ENCODE measurements at regions not wholly inside any gene's neighbourhood (a gene's known extent, or its start where the extent isn't known, plus 50 kb on each side); places are given as distances from the start of the nearest gene placed in this dataset.
"Not testable (repeated sequence)": the region's sequence is repeated elsewhere in the genome, so short reads cannot be mapped to it uniquely, and the experiment has no call there.

GRCh38 chr10:36423821-36424248 is 701.6 kb upstream of the ANKRD30A start:
- Histone ChIP-seq H3K4me3 (ENCODE audit: low read length) (no peak overlapping the region), H3K27me3 (ENCODE audit: insufficient read depth, low read length, poor library complexity) (no peaks in the 10 kb centered on the region), H2BK15ac (replicated peaks; ENCODE audit: low read depth) (peak overlapping the region; percentile 57), H2BK5ac (ENCODE audit: low read length) (no peak overlapping the region), H3K4ac (ENCODE audit: low read depth, low read length) (no peak overlapping the region), H2BK120ac (ENCODE audit: low read depth, low read length) (no peak overlapping the region), H4K8ac (ENCODE audit: low read depth, low read length) (no peak overlapping the region), H3K36me3 (ENCODE audit: control insufficient read depth, insufficient read depth, low read length) (no peaks in the 10 kb centered on the region), H3K27ac (ENCODE audit: low read depth, low read length) (no peak overlapping the region), H3K4me2 (ENCODE audit: low read length) (no peak overlapping the region), H3K9ac (ENCODE audit: low read length) (no peak overlapping the region), H3K79me1 (ENCODE audit: low read length) (no peaks in the 10 kb centered on the region), H3K56ac (ENCODE audit: low read length) (no peak overlapping the region), H4K5ac (ENCODE audit: low read length) (no peak overlapping the region), H2AK5ac (ENCODE audit: low read length) (no peak overlapping the region), H3K23ac (ENCODE audit: low read length) (no peak overlapping the region), H3K79me2 (ENCODE audit: control insufficient read depth, insufficient read depth, low read length) (no peaks in the 10 kb centered on the region), H3K18ac (ENCODE audit: low read length) (no peak overlapping the region), H3K4me1 (ENCODE audit: control insufficient read depth, low read depth, low read length) (no peaks in the 10 kb centered on the region)
- DNase-seq, result no peak
- WGBS (ENCODE audit: extremely low coverage, insufficient coverage, low lambda C conversion rate), result no CpG with 5 or more reads among the region's 3 CpGs

DNA sequence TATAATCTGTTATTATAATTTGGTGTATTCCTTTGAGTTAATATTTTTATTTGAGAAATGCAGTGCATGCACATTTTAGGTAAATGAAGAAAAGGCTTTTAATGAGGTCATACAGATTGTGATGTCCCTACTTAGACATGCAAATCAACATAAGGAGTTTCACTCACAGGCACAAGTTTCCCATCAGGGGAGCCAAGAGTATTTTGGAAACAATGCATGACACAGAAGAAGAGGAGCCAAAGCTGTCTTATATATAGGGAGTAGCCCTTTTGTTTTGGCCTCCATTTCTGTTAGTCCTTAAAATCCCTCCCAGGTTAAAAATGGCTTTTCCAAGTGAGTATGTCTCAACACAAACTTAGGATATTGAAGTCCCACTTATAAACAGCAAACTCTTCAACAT is 703.4 kb upstream of the ANKRD30A start:
- Histone ChIP-seq H3K9ac (ENCODE audit: low read length) (no peak overlapping the region), H3K4me1 (ENCODE audit: control insufficient read depth, low read depth, low read length) (no peaks in the 10 kb centered on the region), H3K27me3 (ENCODE audit: insufficient read depth, low read length, poor library complexity) (no peaks in the 10 kb centered on the region), H4K5ac (ENCODE audit: low read length) (no peak overlapping the region), H2BK120ac (ENCODE audit: low read depth, low read length) (no peak overlapping the region), H3K4me2 (ENCODE audit: low read length) (no peak overlapping the region), H3K36me3 (ENCODE audit: control insufficient read depth, insufficient read depth, low read length) (no peaks in the 10 kb centered on the region), H3K18ac (ENCODE audit: low read length) (no peak overlapping the region), H3K79me2 (ENCODE audit: control insufficient read depth, insufficient read depth, low read length) (no peaks in the 10 kb centered on the region), H3K27ac (ENCODE audit: low read depth, low read length) (no peak overlapping the region), H2BK5ac (ENCODE audit: low read length) (no peak overlapping the region), H4K8ac (ENCODE audit: low read depth, low read length) (no peak overlapping the region), H3K56ac (ENCODE audit: low read length) (no peak overlapping the region), H3K79me1 (ENCODE audit: low read length) (no peaks in the 10 kb centered on the region), H2AK5ac (ENCODE audit: low read length) (no peak overlapping the region), H3K4me3 (ENCODE audit: low read length) (no peak overlapping the region), H3K23ac (ENCODE audit: low read length) (no peak overlapping the region), H3K4ac (ENCODE audit: low read depth, low read length) (no peak overlapping the region), H2BK15ac (replicated peaks; ENCODE audit: low read depth) (no peak overlapping the region)
- DNase-seq, result peak; percentile 27

- no peaks in the 10 kb centered on the region for H3K36me3 ChIP-seq (ENCODE audit: control insufficient read depth, insufficient read depth, low read length)
- no peak overlapping the region for H3K23ac ChIP-seq (ENCODE audit: low read length)
- no peak overlapping the region for H2AK5ac ChIP-seq (ENCODE audit: low read length)
- no peak overlapping the region for H3K18ac ChIP-seq (ENCODE audit: low read length)
- WGBS (ENCODE audit: extremely low coverage, insufficient coverage, low lambda C conversion rate), result no CpG with 5 or more reads among the region's 1 CpG
- no peak overlapping the region for H3K27ac ChIP-seq (ENCODE audit: low read depth, low read length)
- H2BK5ac ChIP-seq (ENCODE audit: low read length), result no peak overlapping the region
- no peak overlapping the region for H4K5ac ChIP-seq (ENCODE audit: low read length)
- H2BK15ac ChIP-seq (replicated peaks; ENCODE audit: low read depth), result no peak overlapping the region
- H4K8ac ChIP-seq (ENCODE audit: low read depth, low read length), result no peak overlapping the region
- no peak overlapping the region for H3K4ac ChIP-seq (ENCODE audit: low read depth, low read length)
- no peak overlapping the region for H2BK120ac ChIP-seq (ENCODE audit: low read depth, low read length)
- no peaks in the 10 kb centered on the region for H3K79me1 ChIP-seq (ENCODE audit: low read length)
- no peaks in the 10 kb centered on the region for H3K4me1 ChIP-seq (ENCODE audit: control insufficient read depth, low read depth, low read length)
- no peak overlapping the region for H3K56ac ChIP-seq (ENCODE audit: low read length)
- H3K27me3 ChIP-seq (ENCODE audit: insufficient read depth, low read length, poor library complexity), result no peaks in the 10 kb centered on the region
- no peak for DNase-seq
- no peak overlapping the region for H3K4me3 ChIP-seq (ENCODE audit: low read length)
- no peak overlapping the region for H3K9ac ChIP-seq (ENCODE audit: low read length)
- H3K4me2 ChIP-seq (ENCODE audit: low read length), result no peak overlapping the region
- no peaks in the 10 kb centered on the region for H3K79me2 ChIP-seq (ENCODE audit: control insufficient read depth, insufficient read depth, low read length)
Observed at GRCh38 chr10:36416513-36416912, 708.9 kb upstream of the ANKRD30A start.

DNA sequence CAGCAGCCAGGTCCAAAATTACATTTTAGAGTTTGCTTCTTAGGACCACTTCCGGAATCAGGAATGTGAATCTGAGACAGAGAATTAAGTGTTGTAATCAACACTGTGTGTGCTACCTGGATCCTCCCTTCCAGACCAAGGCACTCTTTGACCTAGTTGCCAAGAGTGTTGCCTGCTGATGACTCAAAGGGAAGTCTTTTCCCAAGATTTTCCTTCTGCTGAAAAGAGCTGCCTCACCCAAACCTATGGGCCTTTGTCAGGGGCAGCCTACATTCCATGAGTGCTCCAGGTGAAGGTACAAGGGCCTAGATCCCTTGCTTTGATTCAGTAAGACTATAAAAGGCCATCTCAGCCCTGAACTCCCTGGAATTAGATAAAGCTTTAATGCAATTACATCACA is 712.5 kb upstream of the ANKRD30A start:
- Histone ChIP-seq H3K79me2 (ENCODE audit: control insufficient read depth, insufficient read depth, low read length) (no peaks in the 10 kb centered on the region), H3K27ac (ENCODE audit: low read depth, low read length) (no peak overlapping the region), H4K8ac (ENCODE audit: low read depth, low read length) (no peak overlapping the region), H3K56ac (ENCODE audit: low read length) (no peak overlapping the region), H3K4me1 (ENCODE audit: control insufficient read depth, low read depth, low read length) (no peaks in the 10 kb centered on the region), H3K4ac (ENCODE audit: low read depth, low read length) (no peak overlapping the region), H3K18ac (ENCODE audit: low read length) (no peak overlapping the region), H2AK5ac (ENCODE audit: low read length) (no peak overlapping the region), H3K23ac (ENCODE audit: low read length) (no peak overlapping the region), H3K9ac (ENCODE audit: low read length) (no peak overlapping the region), H3K36me3 (ENCODE audit: control insufficient read depth, insufficient read depth, low read length) (no peaks in the 10 kb centered on the region), H2BK120ac (ENCODE audit: low read depth, low read length) (no peak overlapping the region), H3K27me3 (ENCODE audit: insufficient read depth, low read length, poor library complexity) (no peaks in the 10 kb centered on the region), H2BK15ac (replicated peaks; ENCODE audit: low read depth) (no peak overlapping the region), H3K4me2 (ENCODE audit: low read length) (no peak overlapping the region), H4K5ac (ENCODE audit: low read length) (no peak overlapping the region), H3K4me3 (ENCODE audit: low read length) (no peak overlapping the region), H3K79me1 (ENCODE audit: low read length) (no peaks in the 10 kb centered on the region), H2BK5ac (ENCODE audit: low read length) (no peak overlapping the region)
- WGBS (ENCODE audit: extremely low coverage, insufficient coverage, low lambda C conversion rate), result no CpG with 5 or more reads among the region's 1 CpG
- peak; percentile 28 for DNase-seq

DNA sequence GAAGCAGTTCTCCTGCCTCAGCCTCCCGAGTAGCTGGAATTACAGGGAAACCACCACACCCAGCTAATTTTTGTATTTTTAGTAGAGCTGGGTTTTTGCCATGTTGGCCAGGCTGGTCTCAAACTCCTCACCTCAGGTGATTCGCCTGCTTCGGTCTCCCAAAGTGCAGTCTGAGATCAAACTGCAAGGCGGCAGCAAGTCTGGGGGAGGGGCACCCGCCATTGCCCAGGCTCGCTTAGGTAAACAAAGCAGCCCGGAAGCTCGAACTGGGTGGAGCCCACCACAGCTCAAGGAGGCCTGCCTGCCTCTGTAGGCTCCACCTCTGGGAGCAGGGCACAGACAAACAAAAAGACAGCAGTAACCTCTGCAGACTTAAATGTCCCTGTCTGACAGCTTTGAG is 725.2 kb upstream of the ANKRD30A start:
- H3K4ac ChIP-seq (ENCODE audit: low read depth, low read length); H2BK15ac ChIP-seq (replicated peaks; ENCODE audit: low read depth); H2BK120ac ChIP-seq (ENCODE audit: low read depth, low read length); H3K27ac ChIP-seq (ENCODE audit: low read depth, low read length); H3K18ac ChIP-seq (ENCODE audit: low read length); H3K9ac ChIP-seq (ENCODE audit: low read length); H3K79me1 ChIP-seq (ENCODE audit: low read length); DNase-seq; H3K4me3 ChIP-seq (ENCODE audit: low read length); H3K4me2 ChIP-seq (ENCODE audit: low read length); H3K27me3 ChIP-seq (ENCODE audit: insufficient read depth, low read length, poor library complexity); H3K79me2 ChIP-seq (ENCODE audit: control insufficient read depth, insufficient read depth, low read length); H3K4me1 ChIP-seq (ENCODE audit: control insufficient read depth, low read depth, low read length); H4K8ac ChIP-seq (ENCODE audit: low read depth, low read length); H2BK5ac ChIP-seq (ENCODE audit: low read length); H3K56ac ChIP-seq (ENCODE audit: low read length); H4K5ac ChIP-seq (ENCODE audit: low read length); H3K36me3 ChIP-seq (ENCODE audit: control insufficient read depth, insufficient read depth, low read length); H2AK5ac ChIP-seq (ENCODE audit: low read length); H3K23ac ChIP-seq (ENCODE audit: low read length): not testable (repeated sequence)
- no CpG with 5 or more reads among the region's 8 CpGs for WGBS (ENCODE audit: extremely low coverage, insufficient coverage, low lambda C conversion rate)

DNA sequence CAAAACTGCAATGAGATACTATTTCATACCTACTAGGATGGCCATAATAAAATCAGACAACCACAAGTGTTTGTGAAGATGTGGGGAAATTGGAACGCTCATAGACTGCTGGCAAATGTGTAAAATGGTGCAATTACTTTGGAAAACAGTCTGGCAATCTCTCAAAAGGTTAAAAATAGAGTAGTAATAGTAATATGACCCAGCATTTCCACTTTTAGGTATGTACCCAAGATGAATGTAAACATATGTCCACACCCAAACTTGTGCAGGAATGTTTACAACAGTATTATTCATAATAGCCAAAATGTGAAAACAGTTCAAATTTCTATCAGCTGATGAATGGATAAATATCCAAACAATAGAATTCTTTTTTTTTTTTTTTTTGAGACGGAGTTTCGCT is 731.6 kb upstream of the ANKRD30A start:
- DNase-seq, result no peak
- Histone ChIP-seq H3K4me1 (ENCODE audit: control insufficient read depth, low read depth, low read length) (no peaks in the 10 kb centered on the region), H3K9ac (ENCODE audit: low read length) (no peak overlapping the region), H3K23ac (ENCODE audit: low read length) (no peak overlapping the region), H3K27ac (ENCODE audit: low read depth, low read length) (no peak overlapping the region), H3K4ac (ENCODE audit: low read depth, low read length) (no peak overlapping the region), H2BK5ac (ENCODE audit: low read length) (no peak overlapping the region), H4K8ac (ENCODE audit: low read depth, low read length) (no peak overlapping the region), H3K79me2 (ENCODE audit: control insufficient read depth, insufficient read depth, low read length) (no peaks in the 10 kb centered on the region), H3K4me2 (ENCODE audit: low read length) (no peak overlapping the region), H3K79me1 (ENCODE audit: low read length) (no peaks in the 10 kb centered on the region), H2AK5ac (ENCODE audit: low read length) (no peak overlapping the region), H2BK15ac (replicated peaks; ENCODE audit: low read depth) (no peak overlapping the region), H3K56ac (ENCODE audit: low read length) (no peak overlapping the region), H3K27me3 (ENCODE audit: insufficient read depth, low read length, poor library complexity) (no peaks in the 10 kb centered on the region), H3K4me3 (ENCODE audit: low read length) (no peak overlapping the region), H2BK120ac (ENCODE audit: low read depth, low read length) (no peak overlapping the region), H3K18ac (ENCODE audit: low read length) (no peak overlapping the region), H3K36me3 (ENCODE audit: control insufficient read depth, insufficient read depth, low read length) (no peaks in the 10 kb centered on the region), H4K5ac (ENCODE audit: low read length) (no peak overlapping the region)
- WGBS (ENCODE audit: extremely low coverage, insufficient coverage, low lambda C conversion rate), result no CpG with 5 or more reads among the region's 3 CpGs
